ENCODE measurements at regions not wholly inside any gene's neighbourhood (a gene's known extent, or its start where the extent isn't known, plus 50 kb on each side); places are given as distances from the start of the nearest gene placed in this dataset.
"Not testable (repeated sequence)": the region's sequence is repeated elsewhere in the genome, so short reads cannot be mapped to it uniquely, and the experiment has no call there.

DNA sequence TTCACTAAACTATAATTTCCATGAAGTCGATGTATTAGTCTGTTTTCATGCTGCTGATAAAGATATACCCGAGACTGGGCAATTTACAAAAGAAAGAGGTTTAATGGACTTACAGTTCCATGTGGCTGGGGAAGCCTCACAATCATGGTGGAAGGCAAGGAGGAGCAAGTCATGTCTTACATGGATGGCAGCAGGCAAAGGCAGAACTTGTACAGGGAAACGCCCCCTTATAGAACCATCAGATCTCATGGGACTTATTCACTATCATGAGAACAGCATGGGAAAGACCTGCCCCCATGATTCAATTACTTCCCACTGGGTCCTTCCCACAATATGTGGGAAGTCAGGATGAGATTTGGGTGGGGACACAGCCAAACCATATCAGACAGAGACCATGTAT lies 141.6 kb downstream of the SLC38A4 start:
- no CpG with 5 or more reads among the region's 3 CpGs for WGBS (ENCODE audit: insufficient coverage, insufficient read length)
- H3K9me3 ChIP-seq (ENCODE audit: control insufficient read depth, insufficient read depth, low read length); H3K27ac ChIP-seq (ENCODE audit: low read length); H3K4me1 ChIP-seq (ENCODE audit: control insufficient read depth, insufficient read depth, low read length); H3K27me3 ChIP-seq (ENCODE audit: control insufficient read depth, insufficient read depth, low read length); H3K36me3 ChIP-seq (ENCODE audit: control insufficient read depth, insufficient read depth, low read length); DNase-seq (ENCODE audit: low read depth, low spot score); H3K4me3 ChIP-seq (ENCODE audit: low read length): not testable (repeated sequence)

DNA sequence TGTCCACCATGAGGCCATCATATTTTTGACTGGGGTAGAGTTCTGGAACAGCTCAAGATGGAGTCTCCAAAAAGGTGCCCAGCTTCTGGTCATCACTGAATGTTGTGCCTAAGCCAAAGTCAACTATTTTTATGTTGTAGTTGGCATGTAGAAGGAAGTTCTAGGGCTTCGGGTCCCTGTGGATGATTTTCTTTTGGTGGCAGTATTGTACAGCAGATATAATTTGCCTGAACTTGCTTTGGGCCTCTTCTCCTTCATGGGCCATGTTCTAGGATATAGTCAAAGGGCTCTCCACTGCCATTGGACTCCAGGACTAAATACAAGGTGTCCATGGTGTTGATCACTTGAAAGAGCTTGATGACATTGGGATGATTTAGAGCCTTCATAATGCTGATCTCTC lies 143.6 kb downstream of the SLC38A4 start:
- Histone ChIP-seq H3K36me3 (ENCODE audit: control insufficient read depth, insufficient read depth, low read length) (no peaks in the 10 kb centered on the region), H3K9me3 (ENCODE audit: control insufficient read depth, insufficient read depth, low read length) (no peaks in the 10 kb centered on the region), H3K4me1 (ENCODE audit: control insufficient read depth, insufficient read depth, low read length) (no peaks in the 10 kb centered on the region), H3K27ac (ENCODE audit: low read length) (no peak overlapping the region), H3K27me3 (ENCODE audit: control insufficient read depth, insufficient read depth, low read length) (no peaks in the 10 kb centered on the region), H3K4me3 (ENCODE audit: low read length) (no peak overlapping the region)
- no CpG with 5 or more reads among the region's 1 CpG for WGBS (ENCODE audit: insufficient coverage, insufficient read length)
- DNase-seq (ENCODE audit: low read depth, low spot score), result no peak

DNA sequence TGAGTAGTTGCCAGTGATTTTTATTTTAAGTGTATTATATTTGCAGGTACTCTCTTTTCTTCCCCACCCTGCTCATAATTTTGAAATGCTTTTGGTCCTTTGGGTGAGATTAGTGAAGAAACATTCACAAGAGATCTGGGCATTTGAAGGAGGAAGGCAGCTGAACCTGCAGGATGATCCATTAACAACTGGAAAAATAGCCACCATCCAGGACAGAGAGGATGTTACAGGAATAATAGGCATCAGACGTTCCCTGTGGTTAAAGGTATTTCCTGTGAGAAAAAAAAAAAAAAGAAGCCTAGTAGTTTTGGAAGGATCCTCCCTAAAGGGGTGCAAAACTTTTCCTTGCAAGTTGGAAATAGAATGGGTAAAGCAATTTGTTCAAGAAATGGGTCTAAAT lies 145.3 kb downstream of the SLC38A4 start:
- Histone ChIP-seq H3K4me1 (ENCODE audit: control insufficient read depth, insufficient read depth, low read length) (no peaks in the 10 kb centered on the region), H3K4me3 (ENCODE audit: low read length) (no peak overlapping the region), H3K9me3 (ENCODE audit: control insufficient read depth, insufficient read depth, low read length) (no peaks in the 10 kb centered on the region), H3K27me3 (ENCODE audit: control insufficient read depth, insufficient read depth, low read length) (no peaks in the 10 kb centered on the region), H3K27ac (ENCODE audit: low read length) (no peak overlapping the region), H3K36me3 (ENCODE audit: control insufficient read depth, insufficient read depth, low read length) (no peaks in the 10 kb centered on the region)
- no CpG with 5 or more reads among the region's 1 CpG for WGBS (ENCODE audit: insufficient coverage, insufficient read length)
- no peak for DNase-seq (ENCODE audit: low read depth, low spot score)

DNA sequence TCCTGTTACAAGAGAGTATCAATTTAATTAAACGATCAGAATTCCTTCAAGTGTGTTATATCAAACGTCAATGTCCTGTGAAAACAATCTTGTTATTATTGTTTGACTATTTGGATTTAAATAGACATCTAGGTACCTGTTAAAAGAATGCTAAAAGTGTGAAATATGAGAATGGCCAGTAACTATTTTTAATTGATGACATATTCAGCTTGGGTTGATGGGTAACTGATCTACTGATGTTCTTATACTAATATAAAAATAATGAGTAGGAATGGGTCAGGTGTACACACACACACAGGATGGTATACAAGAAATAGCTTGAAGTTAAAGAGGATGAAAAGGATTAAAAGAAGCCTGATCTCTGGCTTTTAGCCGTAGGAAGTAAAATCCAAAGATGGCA lies 146.0 kb downstream of the SLC38A4 start:
- no peak overlapping the region for H3K27ac ChIP-seq (ENCODE audit: low read length)
- H3K27me3 ChIP-seq (ENCODE audit: control insufficient read depth, insufficient read depth, low read length), result no peaks in the 10 kb centered on the region
- H3K9me3 ChIP-seq (ENCODE audit: control insufficient read depth, insufficient read depth, low read length), result no peaks in the 10 kb centered on the region
- WGBS (ENCODE audit: insufficient coverage, insufficient read length), result no CpG with 5 or more reads among the region's 3 CpGs
- H3K4me3 ChIP-seq (ENCODE audit: low read length), result no peak overlapping the region
- no peaks in the 10 kb centered on the region for H3K4me1 ChIP-seq (ENCODE audit: control insufficient read depth, insufficient read depth, low read length)
- DNase-seq (ENCODE audit: low read depth, low spot score), result no peak
- H3K36me3 ChIP-seq (ENCODE audit: control insufficient read depth, insufficient read depth, low read length), result no peaks in the 10 kb centered on the region

DNA sequence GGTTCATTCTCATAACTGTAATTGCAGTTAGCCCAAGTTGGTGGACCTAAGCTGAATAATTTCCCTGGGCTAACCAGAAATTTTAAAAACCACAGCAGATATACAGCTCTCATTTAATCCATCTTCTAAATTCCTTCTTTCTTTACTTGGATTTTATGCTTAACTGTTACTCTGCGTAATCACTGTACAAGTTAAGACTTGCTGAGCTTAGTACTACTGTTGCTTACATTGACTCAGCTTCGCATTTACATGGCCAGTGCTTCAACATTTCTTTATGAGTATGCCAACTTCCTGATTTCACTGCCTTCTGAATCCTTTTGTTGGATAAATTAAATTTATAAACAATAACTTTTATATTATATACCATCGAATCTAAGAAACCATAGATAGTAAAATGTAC lies 147.4 kb downstream of the SLC38A4 start:
- no CpG with 5 or more reads among the region's 3 CpGs for WGBS (ENCODE audit: insufficient coverage, insufficient read length)
- Histone ChIP-seq H3K27ac (ENCODE audit: low read length) (no peak overlapping the region), H3K9me3 (ENCODE audit: control insufficient read depth, insufficient read depth, low read length) (no peaks in the 10 kb centered on the region), H3K4me1 (ENCODE audit: control insufficient read depth, insufficient read depth, low read length) (no peaks in the 10 kb centered on the region), H3K27me3 (ENCODE audit: control insufficient read depth, insufficient read depth, low read length) (no peaks in the 10 kb centered on the region), H3K4me3 (ENCODE audit: low read length) (no peak overlapping the region), H3K36me3 (ENCODE audit: control insufficient read depth, insufficient read depth, low read length) (no peaks in the 10 kb centered on the region)
- DNase-seq (ENCODE audit: low read depth, low spot score), result no peak

DNA sequence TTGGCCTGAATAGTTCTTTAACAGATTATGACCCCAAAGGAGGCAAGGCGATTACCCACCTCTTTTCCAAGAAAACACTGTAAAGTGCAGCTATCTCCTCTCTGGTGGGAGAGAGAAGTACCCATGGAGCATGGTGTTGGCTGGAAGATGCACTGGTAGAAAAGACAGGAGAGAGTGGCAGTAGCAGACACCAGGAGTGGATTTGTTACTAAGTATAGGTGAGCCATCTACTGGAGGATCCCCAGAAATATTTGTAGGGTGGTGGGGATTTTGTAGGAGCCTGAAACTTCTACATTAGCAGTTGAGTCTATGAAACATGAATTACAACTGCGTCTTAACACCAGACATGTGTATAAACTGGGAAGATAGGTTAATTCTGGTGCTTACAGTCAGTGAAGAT lies 148.0 kb downstream of the SLC38A4 start:
- no peak for DNase-seq (ENCODE audit: low read depth, low spot score)
- WGBS (ENCODE audit: insufficient coverage, insufficient read length), result no CpG with 5 or more reads among the region's 2 CpGs
- no peaks in the 10 kb centered on the region for H3K4me1 ChIP-seq (ENCODE audit: control insufficient read depth, insufficient read depth, low read length)

DNA sequence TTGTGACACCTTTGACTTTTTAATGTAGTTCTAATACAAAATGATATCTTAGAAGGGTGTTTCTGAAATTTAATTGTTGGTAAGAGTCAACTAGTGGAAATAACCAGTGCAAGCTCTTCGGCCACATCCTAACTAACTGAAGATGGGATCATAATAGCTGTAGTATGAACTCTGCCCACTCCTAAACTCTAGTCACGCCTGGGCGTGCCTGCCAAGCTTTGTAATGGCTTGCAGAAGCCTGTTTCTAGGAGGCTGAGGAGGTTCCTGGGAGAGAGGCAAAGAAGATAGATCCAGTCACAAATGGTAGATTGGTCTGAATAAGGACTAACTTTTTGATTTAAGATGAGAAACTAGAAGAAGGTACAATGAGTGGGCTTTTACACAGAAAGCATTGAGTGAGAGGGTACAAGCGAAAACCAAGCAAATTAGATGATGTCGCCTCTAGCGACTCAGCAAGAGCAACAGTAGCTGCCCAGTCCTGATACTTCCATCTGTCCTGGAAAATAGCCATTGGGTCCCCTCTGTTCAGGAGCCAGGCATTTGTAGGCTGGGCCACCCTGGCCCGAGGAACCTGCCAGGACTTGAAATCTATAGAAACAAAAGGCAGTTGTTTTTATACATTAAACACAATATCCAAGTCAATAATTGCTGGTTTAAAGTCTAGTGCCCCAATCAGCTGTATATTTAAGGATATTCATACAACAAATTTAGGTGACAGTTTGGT lies 148.8 kb downstream of the SLC38A4 start:
- no peak overlapping the region for H3K27ac ChIP-seq (ENCODE audit: low read length)
- no peaks in the 10 kb centered on the region for H3K4me1 ChIP-seq (ENCODE audit: control insufficient read depth, insufficient read depth, low read length)
- no peaks in the 10 kb centered on the region for H3K27me3 ChIP-seq (ENCODE audit: control insufficient read depth, insufficient read depth, low read length)
- no peaks in the 10 kb centered on the region for H3K9me3 ChIP-seq (ENCODE audit: control insufficient read depth, insufficient read depth, low read length)
- WGBS (ENCODE audit: insufficient coverage, insufficient read length), result no CpG with 5 or more reads among the region's 7 CpGs
- no peak overlapping the region for H3K4me3 ChIP-seq (ENCODE audit: low read length)
- no peaks in the 10 kb centered on the region for H3K36me3 ChIP-seq (ENCODE audit: control insufficient read depth, insufficient read depth, low read length)
- DNase-seq (ENCODE audit: low read depth, low spot score), result no peak

More for the DNA sequence above, 148.0 kb downstream of the SLC38A4 start:
- Histone ChIP-seq H3K9me3 (ENCODE audit: control insufficient read depth, insufficient read depth, low read length) (no peaks in the 10 kb centered on the region), H3K27me3 (ENCODE audit: control insufficient read depth, insufficient read depth, low read length) (no peaks in the 10 kb centered on the region), H3K27ac (ENCODE audit: low read length) (no peak overlapping the region), H3K4me3 (ENCODE audit: low read length) (no peak overlapping the region), H3K36me3 (ENCODE audit: control insufficient read depth, insufficient read depth, low read length) (no peaks in the 10 kb centered on the region)

DNA sequence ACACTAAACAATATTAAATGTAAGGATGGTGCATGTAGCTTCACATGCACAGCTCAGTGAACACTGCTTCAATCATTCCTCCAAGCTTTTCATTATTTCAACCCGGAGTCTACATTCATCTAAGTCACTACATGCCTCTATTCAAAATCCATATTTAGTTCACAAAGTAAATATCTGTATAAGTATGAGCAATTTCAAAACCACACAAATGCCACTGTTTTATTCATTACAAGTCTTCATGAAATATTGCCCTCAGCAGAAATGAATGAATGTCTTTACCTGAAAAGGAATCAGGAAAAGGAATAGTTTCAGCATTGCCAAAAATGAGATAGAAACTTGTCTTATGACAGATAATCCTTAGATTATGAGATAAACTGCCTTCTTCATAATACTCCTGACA lies 149.4 kb downstream of the SLC38A4 start:
- DNase-seq (ENCODE audit: low read depth, low spot score), result no peak
- Histone ChIP-seq H3K27ac (ENCODE audit: low read length) (no peak overlapping the region), H3K4me1 (ENCODE audit: control insufficient read depth, insufficient read depth, low read length) (no peaks in the 10 kb centered on the region), H3K36me3 (ENCODE audit: control insufficient read depth, insufficient read depth, low read length) (no peaks in the 10 kb centered on the region), H3K9me3 (ENCODE audit: control insufficient read depth, insufficient read depth, low read length) (no peaks in the 10 kb centered on the region), H3K4me3 (ENCODE audit: low read length) (no peak overlapping the region), H3K27me3 (ENCODE audit: control insufficient read depth, insufficient read depth, low read length) (no peaks in the 10 kb centered on the region)
- no CpG with 5 or more reads among the region's 1 CpG for WGBS (ENCODE audit: insufficient coverage, insufficient read length)

DNA sequence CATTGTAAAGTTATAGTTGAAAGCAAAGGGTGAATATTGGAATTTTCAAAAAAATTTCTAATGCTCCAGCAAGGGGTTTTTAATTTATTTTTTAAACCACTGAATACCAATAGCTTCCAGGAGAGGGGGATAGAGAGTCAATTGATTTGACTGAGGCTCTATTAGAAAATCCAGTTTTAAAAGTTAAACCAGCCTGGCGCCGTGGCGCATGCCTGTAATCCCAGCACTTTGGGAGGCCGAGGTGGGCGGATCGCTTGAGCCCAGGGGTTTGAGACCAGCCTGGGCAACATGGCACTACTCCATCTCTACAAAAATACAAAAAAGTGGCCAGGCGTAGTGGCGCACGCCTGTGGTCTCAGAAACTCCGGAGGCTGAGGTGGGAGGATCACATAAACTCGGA lies 150.1 kb downstream of the SLC38A4 start:
- WGBS (ENCODE audit: insufficient coverage, insufficient read length), result no CpG with 5 or more reads among the region's 11 CpGs
- H3K9me3 ChIP-seq (ENCODE audit: control insufficient read depth, insufficient read depth, low read length), result no peaks in the 10 kb centered on the region
- H3K36me3 ChIP-seq (ENCODE audit: control insufficient read depth, insufficient read depth, low read length), result no peaks in the 10 kb centered on the region
- no peaks in the 10 kb centered on the region for H3K27me3 ChIP-seq (ENCODE audit: control insufficient read depth, insufficient read depth, low read length)
- no peak overlapping the region for H3K4me3 ChIP-seq (ENCODE audit: low read length)
- no peak overlapping the region for H3K27ac ChIP-seq (ENCODE audit: low read length)
- H3K4me1 ChIP-seq (ENCODE audit: control insufficient read depth, insufficient read depth, low read length), result no peaks in the 10 kb centered on the region
- no peak for DNase-seq (ENCODE audit: low read depth, low spot score)

DNA sequence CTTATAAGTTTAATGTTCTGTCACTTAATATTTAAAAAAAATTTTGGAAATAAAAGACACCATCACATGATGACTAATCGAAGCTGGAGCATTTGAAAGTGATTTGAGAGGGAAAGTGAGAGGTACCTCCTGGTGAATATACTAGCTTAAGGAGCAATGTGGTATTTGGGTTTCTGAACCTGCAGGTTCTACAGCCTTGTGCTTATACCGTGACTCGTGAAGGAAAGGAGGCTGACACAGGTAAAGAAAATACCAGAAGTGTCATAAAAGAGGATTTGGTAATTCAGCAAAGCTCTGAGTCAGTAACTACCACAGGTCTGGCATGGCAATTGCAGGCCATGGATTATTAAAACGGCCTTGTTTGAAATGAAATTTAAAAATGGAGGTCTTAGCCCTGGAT lies 151.0 kb downstream of the SLC38A4 start:
- Histone ChIP-seq H3K27me3 (ENCODE audit: control insufficient read depth, insufficient read depth, low read length) (no peaks in the 10 kb centered on the region), H3K4me3 (ENCODE audit: low read length) (no peak overlapping the region), H3K9me3 (ENCODE audit: control insufficient read depth, insufficient read depth, low read length) (no peaks in the 10 kb centered on the region), H3K4me1 (ENCODE audit: control insufficient read depth, insufficient read depth, low read length) (no peaks in the 10 kb centered on the region; the same call in 1 of the 2 replicates), H3K36me3 (ENCODE audit: control insufficient read depth, insufficient read depth, low read length) (no peaks in the 10 kb centered on the region), H3K27ac (ENCODE audit: low read length) (no peak overlapping the region)
- DNase-seq (ENCODE audit: low read depth, low spot score), result no peak
- no CpG with 5 or more reads among the region's 4 CpGs for WGBS (ENCODE audit: insufficient coverage, insufficient read length)

DNA sequence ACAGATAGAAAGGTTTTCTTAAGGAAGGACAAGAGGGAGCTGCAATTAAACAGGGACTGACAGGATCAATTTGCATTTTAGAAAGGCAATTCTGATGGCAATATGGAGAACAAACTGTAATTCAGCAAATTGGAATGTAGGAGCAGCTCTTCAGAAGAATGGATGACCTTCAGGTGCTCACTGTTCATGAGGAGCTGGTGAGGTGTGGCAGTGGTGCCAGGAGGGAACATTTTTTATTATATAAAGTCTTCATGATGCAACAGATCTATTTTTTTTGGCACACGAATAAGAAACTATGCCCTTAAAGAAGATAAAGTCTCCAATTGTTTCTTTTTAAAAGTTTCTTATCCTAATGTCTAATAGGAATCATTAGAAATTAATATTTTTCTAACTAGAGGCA lies 151.7 kb downstream of the SLC38A4 start:
- Histone ChIP-seq H3K4me1 (ENCODE audit: control insufficient read depth, insufficient read depth, low read length) (peaks cover 2% of the 10 kb centered on the region; the same call in 1 of the 2 replicates), H3K9me3 (ENCODE audit: control insufficient read depth, insufficient read depth, low read length) (no peaks in the 10 kb centered on the region), H3K4me3 (ENCODE audit: low read length) (no peak overlapping the region), H3K36me3 (ENCODE audit: control insufficient read depth, insufficient read depth, low read length) (no peaks in the 10 kb centered on the region), H3K27ac (ENCODE audit: low read length) (no peak overlapping the region), H3K27me3 (ENCODE audit: control insufficient read depth, insufficient read depth, low read length) (no peaks in the 10 kb centered on the region)
- DNase-seq (ENCODE audit: low read depth, low spot score), result no peak
- WGBS (ENCODE audit: insufficient coverage, insufficient read length), result no CpG with 5 or more reads among the region's 1 CpG

All from iPS DF 6.9 (cell line).